ENCODE measurements at regions not wholly inside any gene's neighbourhood (a gene's known extent, or its start where the extent isn't known, plus 50 kb on each side); places are given as distances from the start of the nearest gene placed in this dataset.

GRCh38 chr12:42704810-42705401 is 115.4 kb upstream of the PRICKLE1 start:
- H3K4me1 ChIP-seq (ENCODE audit: control insufficient read depth, insufficient read depth, low read length), result no peaks in the 10 kb centered on the region
- no peak overlapping the region for H3K27ac ChIP-seq (ENCODE audit: low read depth, low read length)
- no peaks in the 10 kb centered on the region for H3K36me3 ChIP-seq (ENCODE audit: control insufficient read depth, insufficient read depth, low read length)
- H3K9ac ChIP-seq (ENCODE audit: low read length), result no peak overlapping the region
- no peak overlapping the region for H3K4me3 ChIP-seq (ENCODE audit: low read length)
- no peaks in the 10 kb centered on the region for H3K27me3 ChIP-seq (ENCODE audit: control insufficient read depth, insufficient read depth, low read length)

GRCh38 chr12:42704340-42704739 is 114.8 kb upstream of the PRICKLE1 start:
- no peaks in the 10 kb centered on the region for H3K36me3 ChIP-seq (ENCODE audit: control insufficient read depth, insufficient read depth, low read length)

GRCh38 chr12:42701084-42701483 is 111.5 kb upstream of the PRICKLE1 start:
- Histone ChIP-seq H3K27me3 (ENCODE audit: control insufficient read depth, insufficient read depth, low read length) (no peaks in the 10 kb centered on the region), H3K36me3 (ENCODE audit: control insufficient read depth, insufficient read depth, low read length) (no peaks in the 10 kb centered on the region), H3K9ac (ENCODE audit: low read length) (no peak overlapping the region), H3K4me1 (ENCODE audit: control insufficient read depth, insufficient read depth, low read length) (no peaks in the 10 kb centered on the region), H3K4me3 (ENCODE audit: low read length) (no peak overlapping the region), H3K27ac (ENCODE audit: low read depth, low read length) (no peak overlapping the region)

More at GRCh38 chr12:42704340-42704739, 114.8 kb upstream of the PRICKLE1 start:
- H3K4me3 ChIP-seq (ENCODE audit: low read length), result no peak overlapping the region
- no peak overlapping the region for H3K9ac ChIP-seq (ENCODE audit: low read length)
- no peaks in the 10 kb centered on the region for H3K27me3 ChIP-seq (ENCODE audit: control insufficient read depth, insufficient read depth, low read length)
- no peak overlapping the region for H3K27ac ChIP-seq (ENCODE audit: low read depth, low read length)
- H3K4me1 ChIP-seq (ENCODE audit: control insufficient read depth, insufficient read depth, low read length), result no peaks in the 10 kb centered on the region

GRCh38 chr12:42698213-42698612 is 108.7 kb upstream of the PRICKLE1 start:
- no peak overlapping the region for H3K4me3 ChIP-seq (ENCODE audit: low read length)

GRCh38 chr12:42696406-42697149 is 107.0 kb upstream of the PRICKLE1 start:
- Histone ChIP-seq H3K27me3 (ENCODE audit: control insufficient read depth, insufficient read depth, low read length) (no peaks in the 10 kb centered on the region), H3K27ac (ENCODE audit: low read depth, low read length) (no peak overlapping the region), H3K9ac (ENCODE audit: low read length) (no peak overlapping the region), H3K4me1 (ENCODE audit: control insufficient read depth, insufficient read depth, low read length) (no peaks in the 10 kb centered on the region), H3K4me3 (ENCODE audit: low read length) (no peak overlapping the region), H3K36me3 (ENCODE audit: control insufficient read depth, insufficient read depth, low read length) (no peaks in the 10 kb centered on the region)

More at GRCh38 chr12:42698213-42698612, 108.7 kb upstream of the PRICKLE1 start:
- Histone ChIP-seq H3K4me1 (ENCODE audit: control insufficient read depth, insufficient read depth, low read length) (no peaks in the 10 kb centered on the region), H3K27me3 (ENCODE audit: control insufficient read depth, insufficient read depth, low read length) (no peaks in the 10 kb centered on the region), H3K27ac (ENCODE audit: low read depth, low read length) (no peak overlapping the region), H3K36me3 (ENCODE audit: control insufficient read depth, insufficient read depth, low read length) (no peaks in the 10 kb centered on the region), H3K9ac (ENCODE audit: low read length) (no peak overlapping the region)

- no peaks in the 10 kb centered on the region for H3K27me3 ChIP-seq (ENCODE audit: control insufficient read depth, insufficient read depth, low read length)
- H3K27ac ChIP-seq (ENCODE audit: low read depth, low read length), result no peak overlapping the region
- no peak overlapping the region for H3K9ac ChIP-seq (ENCODE audit: low read length)
- H3K36me3 ChIP-seq (ENCODE audit: control insufficient read depth, insufficient read depth, low read length), result no peaks in the 10 kb centered on the region
- H3K4me3 ChIP-seq (ENCODE audit: low read length), result no peak overlapping the region
- H3K4me1 ChIP-seq (ENCODE audit: control insufficient read depth, insufficient read depth, low read length), result no peaks in the 10 kb centered on the region
These were observed 106.0 kb upstream of the PRICKLE1 start for GRCh38 chr12:42695490-42695995.

- H3K27me3 ChIP-seq (ENCODE audit: control insufficient read depth, insufficient read depth, low read length), result no peaks in the 10 kb centered on the region
- H3K4me1 ChIP-seq (ENCODE audit: control insufficient read depth, insufficient read depth, low read length), result no peaks in the 10 kb centered on the region
- H3K27ac ChIP-seq (ENCODE audit: low read depth, low read length), result no peak overlapping the region
- H3K36me3 ChIP-seq (ENCODE audit: control insufficient read depth, insufficient read depth, low read length), result no peaks in the 10 kb centered on the region
- H3K9ac ChIP-seq (ENCODE audit: low read length), result no peak overlapping the region
- no peak overlapping the region for H3K4me3 ChIP-seq (ENCODE audit: low read length)
These were observed 103.2 kb upstream of the PRICKLE1 start for GRCh38 chr12:42692749-42693148.

GRCh38 chr12:42691991-42692557 is 102.5 kb upstream of the PRICKLE1 start:
- Histone ChIP-seq H3K36me3 (ENCODE audit: control insufficient read depth, insufficient read depth, low read length) (no peaks in the 10 kb centered on the region), H3K4me1 (ENCODE audit: control insufficient read depth, insufficient read depth, low read length) (no peaks in the 10 kb centered on the region), H3K27ac (ENCODE audit: low read depth, low read length) (no peak overlapping the region), H3K27me3 (ENCODE audit: control insufficient read depth, insufficient read depth, low read length) (no peaks in the 10 kb centered on the region), H3K9ac (ENCODE audit: low read length) (no peak overlapping the region), H3K4me3 (ENCODE audit: low read length) (no peak overlapping the region)

- Histone ChIP-seq H3K27ac (ENCODE audit: low read depth, low read length) (no peak overlapping the region), H3K27me3 (ENCODE audit: control insufficient read depth, insufficient read depth, low read length) (no peaks in the 10 kb centered on the region), H3K9ac (ENCODE audit: low read length) (no peak overlapping the region), H3K36me3 (ENCODE audit: control insufficient read depth, insufficient read depth, low read length) (no peaks in the 10 kb centered on the region), H3K4me3 (ENCODE audit: low read length) (no peak overlapping the region), H3K4me1 (ENCODE audit: control insufficient read depth, insufficient read depth, low read length) (no peaks in the 10 kb centered on the region)
These were observed 100.7 kb upstream of the PRICKLE1 start for GRCh38 chr12:42690264-42690663.

- H3K9ac ChIP-seq (ENCODE audit: low read length), result no peak overlapping the region
- no peak overlapping the region for H3K4me3 ChIP-seq (ENCODE audit: low read length)
- H3K4me1 ChIP-seq (ENCODE audit: control insufficient read depth, insufficient read depth, low read length), result no peaks in the 10 kb centered on the region
- H3K27ac ChIP-seq (ENCODE audit: low read depth, low read length), result no peak overlapping the region
- H3K36me3 ChIP-seq (ENCODE audit: control insufficient read depth, insufficient read depth, low read length), result no peaks in the 10 kb centered on the region
- H3K27me3 ChIP-seq (ENCODE audit: control insufficient read depth, insufficient read depth, low read length), result no peaks in the 10 kb centered on the region
These were observed 100.2 kb upstream of the PRICKLE1 start for GRCh38 chr12:42689699-42690098.

GRCh38 chr12:42686514-42687172 is 97.1 kb upstream of the PRICKLE1 start:
- no peak overlapping the region for H3K9ac ChIP-seq (ENCODE audit: low read length)
- H3K4me3 ChIP-seq (ENCODE audit: low read length), result no peak overlapping the region
- no peaks in the 10 kb centered on the region for H3K4me1 ChIP-seq (ENCODE audit: control insufficient read depth, insufficient read depth, low read length)
- H3K27ac ChIP-seq (ENCODE audit: low read depth, low read length), result no peak overlapping the region
- no peaks in the 10 kb centered on the region for H3K27me3 ChIP-seq (ENCODE audit: control insufficient read depth, insufficient read depth, low read length)
- H3K36me3 ChIP-seq (ENCODE audit: control insufficient read depth, insufficient read depth, low read length), result no peaks in the 10 kb centered on the region

- Histone ChIP-seq H3K4me3 (ENCODE audit: low read length) (no peak overlapping the region), H3K27me3 (ENCODE audit: control insufficient read depth, insufficient read depth, low read length) (no peaks in the 10 kb centered on the region), H3K36me3 (ENCODE audit: control insufficient read depth, insufficient read depth, low read length) (no peaks in the 10 kb centered on the region), H3K4me1 (ENCODE audit: control insufficient read depth, insufficient read depth, low read length) (peaks cover under 1% of the 10 kb centered on the region), H3K27ac (ENCODE audit: low read depth, low read length) (no peak overlapping the region), H3K9ac (ENCODE audit: low read length) (no peak overlapping the region)
These were observed 95.2 kb upstream of the PRICKLE1 start for GRCh38 chr12:42684802-42685071.

Data from rectal smooth muscle tissue (tissue), 1 donor.